SK-N-MC (cell line): ENCODE measurements at regions not wholly inside any gene's neighbourhood (a gene's known extent, or its start where the extent isn't known, plus 50 kb on each side); places are given as distances from the start of the nearest gene placed in this dataset.

Experiments
- EZH2 ChIP-seq: fragments of 200-600 bp; sonication (generic); IDR thresholded peaks from one replicate; pipeline ENCODE4 v1.6.1; 2017; ENCODE audit warnings: antibody characterized with exemption
- POLR2AphosphoS5 ChIP-seq: IDR thresholded peaks from 2 replicates; pipeline ENCODE4 v1.6.1; 2012; ENCODE audit warnings: mild to moderate bottlenecking, low read depth, low read length, borderline replicate concordance

GRCh38 chr13:111508902-111509509 is 188.6 kb downstream of the TEX29 start:
- TF ChIP-seq EZH2: no peak
- TF ChIP-seq POLR2AphosphoS5: no peak
